Cardiac muscle cell (in vitro differentiated cells and primary cell): ENCODE measurements at regions not wholly inside any gene's neighbourhood (a gene's known extent, or its start where the extent isn't known, plus 50 kb on each side); places are given as distances from the start of the nearest gene placed in this dataset.

Experiments used
- DNase-seq, 2 donors: peaks; one replicate each; pipeline versions ENCODE4 v3.0.0 to v3.0.0-alpha.2; 2010 to 2017; ENCODE audit warnings: low read depth in 1 of 2, low spot score in 1 of 2
- H3K27ac ChIP-seq: fragments of 200-600 bp; sonication (generic); 2 replicates; pipeline ENCODE4 v1.5.1; 2016
- H3K27me3 ChIP-seq: fragments of 200-600 bp; sonication (generic); 2 replicates; pipeline ENCODE4 v1.6.0; 2016; ENCODE audit warnings: control low read depth
- H3K36me3 ChIP-seq: fragments of 200-600 bp; sonication (generic); 2 replicates; pipeline ENCODE4 v1.5.1; 2016; ENCODE audit warnings: control low read depth
- H3K4me1 ChIP-seq: fragments of 200-600 bp; sonication (generic); 2 replicates; pipeline ENCODE4 v1.8.1; 2017; ENCODE audit warnings: low read depth, mild to moderate bottlenecking, mixed run types
- H3K4me3 ChIP-seq: fragments of 200-600 bp; sonication (generic); 2 replicates; pipeline ENCODE4 v1.5.1; 2016; ENCODE audit warnings: mild to moderate bottlenecking
- H3K9me3 ChIP-seq: fragments of 200-600 bp; sonication (generic); 2 replicates; pipeline ENCODE4 v1.5.1; 2017; ENCODE audit warnings: low read depth, mild to moderate bottlenecking, control low read depth
- CTCF ChIP-seq: IDR thresholded peaks from 2 replicates; pipeline ENCODE4 v1.5.1; 2012; ENCODE audit warnings: low read depth, mild to moderate bottlenecking, low read length

GRCh38 chr5:43967165-43967564, 364.2 kb downstream of the NNT start:
- TF ChIP-seq CTCF, result no peak
- H3K27me3 ChIP-seq, result no peaks in the 10 kb centered on the region
- DNase-seq, result no peak
- H3K4me1 ChIP-seq, result no peaks in the 10 kb centered on the region
- H3K27ac ChIP-seq, result no peak overlapping the region
- no peaks in the 10 kb centered on the region for H3K36me3 ChIP-seq
- H3K9me3 ChIP-seq, result no peaks in the 10 kb centered on the region
- no peak overlapping the region for H3K4me3 ChIP-seq

- Histone ChIP-seq H3K27ac (no peak overlapping the region), H3K36me3 (no peaks in the 10 kb centered on the region), H3K9me3 (no peaks in the 10 kb centered on the region), H3K27me3 (no peaks in the 10 kb centered on the region), H3K4me1 (no peaks in the 10 kb centered on the region), H3K4me3 (no peak overlapping the region)
- no peak for TF ChIP-seq CTCF
- no peak for DNase-seq
Measured at GRCh38 chr5:43959144-43959543, 356.2 kb downstream of the NNT start.

- TF ChIP-seq CTCF, result no peak
- Histone ChIP-seq H3K4me1 (no peaks in the 10 kb centered on the region), H3K27me3 (no peaks in the 10 kb centered on the region), H3K36me3 (no peaks in the 10 kb centered on the region), H3K9me3 (no peaks in the 10 kb centered on the region), H3K27ac (no peak overlapping the region), H3K4me3 (no peak overlapping the region)
- DNase-seq, result no peak
Measured at GRCh38 chr5:43947935-43948334, 345.0 kb downstream of the NNT start.

- TF ChIP-seq CTCF, result no peak
- H3K9me3 ChIP-seq, result no peaks in the 10 kb centered on the region
- DNase-seq, result no peak
- no peaks in the 10 kb centered on the region for H3K4me1 ChIP-seq
- H3K4me3 ChIP-seq, result no peak overlapping the region
- H3K27ac ChIP-seq, result no peak overlapping the region
- no peaks in the 10 kb centered on the region for H3K36me3 ChIP-seq
- no peaks in the 10 kb centered on the region for H3K27me3 ChIP-seq
Measured at GRCh38 chr5:43941806-43942205, 338.8 kb downstream of the NNT start.

GRCh38 chr5:43940562-43940961, 337.6 kb downstream of the NNT start:
- Histone ChIP-seq H3K27ac (no peak overlapping the region), H3K9me3 (no peaks in the 10 kb centered on the region), H3K36me3 (no peaks in the 10 kb centered on the region), H3K4me1 (no peaks in the 10 kb centered on the region), H3K27me3 (no peaks in the 10 kb centered on the region), H3K4me3 (no peak overlapping the region)
- TF ChIP-seq CTCF, result no peak
- DNase-seq, result no peak

GRCh38 chr5:43926923-43927322, 323.9 kb downstream of the NNT start:
- Histone ChIP-seq H3K4me1 (peaks cover 3% of the 10 kb centered on the region), H3K9me3 (no peaks in the 10 kb centered on the region), H3K27me3 (no peaks in the 10 kb centered on the region), H3K4me3 (no peak overlapping the region), H3K27ac (no peak overlapping the region), H3K36me3 (no peaks in the 10 kb centered on the region)
- no peak for TF ChIP-seq CTCF
- no peak for DNase-seq
